ENCODE measurements at regions not wholly inside any gene's neighbourhood (a gene's known extent, or its start where the extent isn't known, plus 50 kb on each side); places are given as distances from the start of the nearest gene placed in this dataset.

GRCh38 chr20:48051794-48052474 lies 266.7 kb upstream of the SULF2 start:
- in situ Hi-C loops (cut with MboI; ENCODE audit: low sequenced_read_pairs, unreplicated experiment) = no loop called here
- DNase-seq (ENCODE audit: low spot score) = no peak
- TF ChIP-seq CTCF (IDR thresholded peaks at IDR 0.05; ENCODE audit: borderline replicate concordance, control extremely low read depth, extremely low read depth, insufficient read depth, missing control alignments) = no peak

- in situ Hi-C loops (cut with MboI; ENCODE audit: low sequenced_read_pairs, unreplicated experiment) = no loop called here
- DNase-seq (ENCODE audit: low spot score) = no peak
These were observed 264.4 kb upstream of the SULF2 start for GRCh38 chr20:48049641-48050040.

GRCh38 chr20:48049171-48049570 lies 263.9 kb upstream of the SULF2 start:
- in situ Hi-C loops (cut with MboI; ENCODE audit: low sequenced_read_pairs, unreplicated experiment) = no loop called here
- DNase-seq (ENCODE audit: low spot score) = no peak
- TF ChIP-seq CTCF (IDR thresholded peaks at IDR 0.05; ENCODE audit: borderline replicate concordance, control extremely low read depth, extremely low read depth, insufficient read depth, missing control alignments) = no peak

More at GRCh38 chr20:48049641-48050040, 264.4 kb upstream of the SULF2 start:
- no peak for TF ChIP-seq CTCF (IDR thresholded peaks at IDR 0.05; ENCODE audit: borderline replicate concordance, control extremely low read depth, extremely low read depth, insufficient read depth, missing control alignments)

GRCh38 chr20:48047447-48047846 lies 262.2 kb upstream of the SULF2 start:
- TF ChIP-seq CTCF (IDR thresholded peaks at IDR 0.05; ENCODE audit: borderline replicate concordance, control extremely low read depth, extremely low read depth, insufficient read depth, missing control alignments) = no peak
- in situ Hi-C loops (cut with MboI; ENCODE audit: low sequenced_read_pairs, unreplicated experiment) = no loop called here
- no peak for DNase-seq (ENCODE audit: low spot score)

- DNase-seq (ENCODE audit: low spot score) = no peak
- TF ChIP-seq CTCF (IDR thresholded peaks at IDR 0.05; ENCODE audit: borderline replicate concordance, control extremely low read depth, extremely low read depth, insufficient read depth, missing control alignments) = no peak
- in situ Hi-C loops (cut with MboI; ENCODE audit: low sequenced_read_pairs, unreplicated experiment) = no loop called here
These were observed 257.3 kb upstream of the SULF2 start for GRCh38 chr20:48042628-48043027.

GRCh38 chr20:48041078-48041780 lies 255.9 kb upstream of the SULF2 start:
- in situ Hi-C loops (cut with MboI; ENCODE audit: low sequenced_read_pairs, unreplicated experiment) = no loop called here

More at GRCh38 chr20:48041078-48041780, 255.9 kb upstream of the SULF2 start:
- no peak for DNase-seq (ENCODE audit: low spot score)
- no peak for TF ChIP-seq CTCF (IDR thresholded peaks at IDR 0.05; ENCODE audit: borderline replicate concordance, control extremely low read depth, extremely low read depth, insufficient read depth, missing control alignments)
